Tibial nerve (tissue), 4 donors: ENCODE measurements at regions not wholly inside any gene's neighbourhood (a gene's known extent, or its start where the extent isn't known, plus 50 kb on each side); places are given as distances from the start of the nearest gene placed in this dataset.

Source experiments
- CTCF ChIP-seq, 5 experiments: fragments of 200-600 bp in 3 of 5; fragments of 450-650 bp in 2 of 5; sonication (generic) in 3 of 5; IDR thresholded peaks; one replicate each; pipeline ENCODE4 v1.5.1; 2016 to 2019; ENCODE audit warnings: antibody characterized with exemption in 5 of 5, mild to moderate bottlenecking in 3 of 5, moderate library complexity in 2 of 5
- EP300 ChIP-seq, 2 donors: sonication (generic); formaldehyde crosslinking; IDR thresholded peaks; one replicate each; pipeline ENCODE4 v1.6.1; 2017; ENCODE audit warnings: antibody characterized with exemption in 2 of 2, mild to moderate bottlenecking in 1 of 2
- POLR2A ChIP-seq, 2 donors: fragments of 450-650 bp; IDR thresholded peaks; one replicate each; pipeline ENCODE4 v1.6.1; 2017; ENCODE audit warnings: antibody characterized with exemption in 2 of 2, mild to moderate bottlenecking in 2 of 2, moderate library complexity in 2 of 2

- TF ChIP-seq CTCF (IDR thresholded peaks at IDR 0.05) (no peak), POLR2A (IDR thresholded peaks at IDR 0.05) (no peak), EP300 (IDR thresholded peaks at IDR 0.05) (no peak)
Observed at GRCh38 chr2:145753966-145754365, 1234.0 kb upstream of the ZEB2 start.
